CD4-positive, alpha-beta T cell treated with Interleukin-1 beta for 1 hour (primary cell): ENCODE measurements at regions not wholly inside any gene's neighbourhood (a gene's known extent, or its start where the extent isn't known, plus 50 kb on each side); places are given as distances from the start of the nearest gene placed in this dataset.
"Not testable (repeated sequence)": the region's sequence is repeated elsewhere in the genome, so short reads cannot be mapped to it uniquely, and the experiment has no call there.

Source experiments
- DNase-seq, 2 donors: peaks; one replicate each; pipeline ENCODE4 v3.0.0-alpha.2; 2020 to 2022

DNA sequence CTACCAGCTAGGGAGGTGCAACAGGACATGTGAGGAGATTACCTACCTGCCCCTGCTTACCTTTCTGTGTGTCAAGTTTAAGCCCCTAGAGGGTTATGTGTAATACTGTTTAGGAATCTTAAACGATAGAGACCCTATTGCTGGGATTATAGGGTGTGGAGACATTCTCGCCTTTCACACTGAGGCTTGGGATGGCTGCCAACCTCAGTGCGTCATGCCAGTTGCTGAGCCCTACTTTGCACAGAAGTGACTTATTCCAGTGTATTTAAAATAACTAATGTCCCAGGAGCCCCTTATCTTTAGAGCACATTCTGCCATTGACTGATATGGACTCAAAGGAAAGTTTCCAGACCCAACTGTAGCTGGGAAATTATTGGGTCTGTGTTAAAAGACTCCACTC lies 76.6 kb upstream of the XPA start:
- DNase-seq = no peak

- DNase-seq = no peak
Observed at GRCh38 chr9:97774673-97775072, 77.5 kb upstream of the XPA start.

GRCh38 chr9:97778740-97779139 lies 74.3 kb upstream of the FOXE1 start:
- not testable (repeated sequence) for DNase-seq

DNA sequence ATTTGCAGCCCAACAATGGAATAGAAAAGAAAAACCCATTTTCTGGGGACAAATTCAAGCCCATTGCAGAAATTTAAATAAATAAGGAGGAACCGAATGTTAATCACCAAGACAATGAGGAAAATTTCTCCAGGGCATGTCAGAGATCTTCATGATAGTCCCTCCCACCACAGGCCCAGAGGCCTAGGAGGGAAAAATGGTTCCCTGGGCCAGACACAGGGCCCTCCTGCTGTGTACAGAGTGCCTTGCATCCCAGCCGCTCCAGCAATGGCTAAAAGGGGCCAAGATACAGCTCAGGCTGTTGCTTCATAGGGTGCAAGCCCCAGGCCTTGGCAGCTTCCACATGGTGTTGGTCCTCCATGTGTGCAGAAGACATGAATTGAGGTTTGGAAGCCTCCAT lies 73.4 kb upstream of the FOXE1 start:
- no peak for DNase-seq

GRCh38 chr9:97781902-97782301 lies 71.1 kb upstream of the FOXE1 start:
- no peak for DNase-seq

- DNase-seq = no peak
Observed at GRCh38 chr9:97786341-97786740, 66.7 kb upstream of the FOXE1 start.

DNA sequence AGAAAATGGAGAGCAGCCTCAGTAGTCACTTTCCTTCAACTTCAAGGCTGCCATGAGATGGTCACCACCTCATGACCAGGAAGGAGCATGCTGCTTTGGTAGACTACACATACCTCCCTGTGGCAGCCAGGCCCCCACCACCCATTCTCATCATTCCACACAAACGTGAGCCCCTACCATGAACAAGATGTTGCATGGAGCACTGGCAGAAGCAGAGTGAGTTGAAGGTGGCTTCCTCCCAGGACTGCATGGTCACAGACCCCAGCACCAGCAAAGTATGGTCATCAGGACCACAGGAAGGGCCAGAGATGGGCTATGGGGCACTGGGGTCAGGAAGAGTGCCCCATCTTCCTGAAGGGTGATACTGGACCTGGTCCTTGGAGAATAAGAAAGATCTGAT lies 65.5 kb upstream of the FOXE1 start:
- DNase-seq = no peak

DNA sequence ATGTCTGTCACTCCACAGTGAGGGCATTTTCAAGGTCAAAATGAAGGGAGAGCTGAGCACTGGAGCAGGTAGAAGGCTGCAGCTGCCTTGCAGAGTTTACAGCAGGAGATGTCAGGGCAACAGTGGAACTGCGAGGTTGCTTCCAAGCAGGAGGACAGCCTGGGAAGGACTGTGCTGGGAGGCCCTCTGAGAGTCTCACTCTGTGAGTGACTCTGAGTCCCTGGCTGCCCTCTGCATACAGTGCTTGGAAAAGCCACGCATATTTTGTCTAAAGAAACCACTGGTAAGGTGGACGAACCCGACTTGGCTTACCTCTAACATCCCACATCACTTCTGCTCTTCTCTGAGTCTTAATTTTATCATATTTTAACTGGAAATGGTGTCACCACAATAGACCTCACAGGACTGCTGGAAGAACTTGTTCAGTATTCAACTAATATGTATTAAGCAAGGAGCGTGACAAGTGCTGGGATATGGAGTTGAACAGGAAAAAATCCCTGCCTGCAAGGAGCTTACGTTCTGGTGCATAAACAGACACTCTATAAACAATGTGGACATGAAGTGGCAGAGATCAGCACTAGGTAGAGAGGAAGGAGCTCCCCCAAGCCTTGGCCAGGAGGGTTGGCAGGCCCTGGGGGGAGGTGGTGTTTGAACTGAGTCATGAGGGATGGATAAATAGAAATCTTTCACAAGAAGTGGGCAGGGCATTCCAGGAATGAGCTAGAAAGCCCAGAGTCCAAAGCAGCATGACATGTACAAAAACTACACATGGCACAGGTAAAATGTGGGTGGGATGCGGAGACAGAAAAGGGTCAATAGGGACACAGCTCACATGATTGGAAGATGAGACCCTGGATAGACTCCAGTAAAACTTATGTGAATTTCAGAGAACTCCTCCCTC lies 64.0 kb upstream of the FOXE1 start:
- DNase-seq = no peak

- no peak for DNase-seq
Observed at GRCh38 chr9:97790542-97790941, 62.5 kb upstream of the FOXE1 start.

DNA sequence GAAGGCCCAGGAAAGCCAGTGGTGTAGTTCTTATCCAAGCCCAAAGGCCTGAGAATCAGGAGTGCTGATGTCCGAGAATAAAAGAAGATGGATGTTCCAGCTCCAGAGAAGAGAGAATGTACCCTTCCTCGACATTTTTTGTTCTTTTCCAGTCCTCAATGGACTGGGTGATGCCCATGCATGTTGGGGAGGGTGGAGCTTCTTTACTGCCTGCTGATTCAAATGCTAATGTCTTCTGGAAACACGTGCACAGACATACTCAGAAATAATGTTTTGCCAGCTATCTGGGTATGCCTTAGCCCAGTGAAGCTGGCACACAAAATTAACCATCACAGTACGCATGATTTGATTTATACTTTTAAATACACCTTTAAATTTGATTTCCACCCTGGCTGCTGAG lies 61.5 kb upstream of the FOXE1 start:
- no peak for DNase-seq

- no peak for DNase-seq
Observed at GRCh38 chr9:97793067-97793466, 60.0 kb upstream of the FOXE1 start.

GRCh38 chr9:97794666-97795065 lies 58.4 kb upstream of the FOXE1 start:
- DNase-seq = no peak

DNA sequence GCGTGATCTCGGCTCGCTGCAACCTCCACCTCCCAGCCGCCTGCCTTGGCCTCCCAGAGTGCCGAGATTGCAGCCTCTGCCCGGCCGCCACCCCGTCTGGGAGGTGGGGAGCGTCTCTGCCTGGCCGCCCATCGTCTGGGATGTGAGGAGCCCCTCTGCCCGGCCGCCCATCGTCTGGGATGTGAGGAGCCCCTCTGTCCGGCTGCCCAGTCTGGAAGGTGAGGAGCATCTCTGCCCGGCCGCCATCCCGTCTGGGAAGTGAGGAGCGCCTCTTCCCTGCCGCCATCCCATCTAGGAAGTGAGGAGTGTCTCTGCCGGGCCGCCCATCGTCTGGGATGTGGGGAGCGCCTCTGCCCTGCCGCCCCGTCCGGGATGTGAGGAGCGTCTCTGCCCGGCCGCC lies 56.9 kb upstream of the FOXE1 start:
- DNase-seq = not testable (repeated sequence)

DNA sequence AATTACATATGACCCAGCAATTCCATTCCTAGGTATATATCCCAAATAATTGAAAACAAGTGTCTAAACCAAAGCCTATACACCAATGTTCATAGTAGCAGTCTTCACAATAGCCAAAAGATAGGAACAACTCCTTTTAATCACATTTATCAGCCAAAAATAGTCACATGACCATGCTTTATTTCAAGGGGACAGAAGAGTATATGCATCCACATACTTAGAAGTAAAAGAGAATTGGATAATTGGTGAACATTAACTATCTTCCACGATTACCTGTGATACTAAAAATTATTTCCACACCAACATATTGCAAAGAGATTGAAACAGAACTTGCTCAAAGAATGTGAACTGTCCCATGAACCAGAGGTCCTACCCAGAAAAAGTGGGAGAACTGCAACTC lies 51.8 kb upstream of the FOXE1 start:
- no peak for DNase-seq

GRCh38 chr9:97802276-97802675 lies 50.8 kb upstream of the FOXE1 start:
- DNase-seq = no peak

DNA sequence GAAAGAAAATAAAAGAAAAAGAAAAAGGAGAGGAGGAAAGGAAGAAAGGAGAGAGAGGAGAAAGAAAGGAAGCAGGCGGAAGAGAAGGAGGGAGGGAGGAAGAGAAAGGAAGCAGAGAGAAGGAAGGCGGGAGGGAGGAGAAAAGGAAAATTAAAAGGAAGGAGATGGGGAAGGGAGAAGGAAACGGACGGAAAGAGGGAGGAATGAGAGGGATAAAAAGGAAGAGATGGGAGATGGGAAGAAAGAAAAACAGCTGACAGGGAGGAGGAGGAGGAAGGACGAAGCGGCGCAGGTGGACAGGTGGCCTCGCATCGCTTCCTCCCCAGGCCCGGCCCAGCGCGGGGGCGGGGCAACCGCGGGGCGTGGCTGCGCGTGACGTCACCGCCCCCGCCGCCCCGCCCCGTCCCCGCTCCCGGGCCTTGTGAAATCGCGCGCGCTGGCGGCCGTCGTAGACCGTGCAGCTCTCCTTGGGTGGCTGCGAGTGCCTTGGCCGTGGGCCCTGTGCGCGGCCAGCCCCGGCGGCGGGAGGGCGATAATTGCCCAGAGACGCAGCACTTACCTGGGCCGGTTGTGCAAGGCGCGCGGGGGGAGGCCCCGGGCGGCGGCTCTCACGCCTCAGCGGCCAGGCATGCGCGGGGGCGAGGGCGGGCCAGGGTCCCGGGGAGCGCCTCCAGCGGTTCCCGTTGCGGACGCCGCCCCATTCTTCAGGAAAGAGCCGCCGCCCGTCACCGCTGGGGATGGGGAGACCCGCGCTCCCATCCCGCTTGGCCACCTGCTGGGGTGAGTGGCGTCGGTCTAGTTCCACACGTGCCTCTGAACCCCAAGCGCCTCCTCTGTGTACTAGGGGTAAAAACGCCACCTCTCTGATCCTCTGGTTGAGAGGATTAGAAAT lies 49.6 kb upstream of the FOXE1 start:
- DNase-seq = peak; percentile 79 to 81
